ENCODE measurements at regions not wholly inside any gene's neighbourhood (a gene's known extent, or its start where the extent isn't known, plus 50 kb on each side); places are given as distances from the start of the nearest gene placed in this dataset.
"Not testable (repeated sequence)": the region's sequence is repeated elsewhere in the genome, so short reads cannot be mapped to it uniquely, and the experiment has no call there.

GRCh38 chr6:132025468-132025867 is 74.3 kb upstream of the CCN2 start:
- no peak for DNase-seq

GRCh38 chr6:132023490-132023889 is 72.3 kb upstream of the CCN2 start:
- DNase-seq = no peak

- no peak for DNase-seq
Observed at GRCh38 chr6:132021552-132022375, 70.6 kb upstream of the CCN2 start.

- DNase-seq = not testable (repeated sequence)
Observed at GRCh38 chr6:132020918-132021317, 69.7 kb upstream of the CCN2 start.

- no peak for DNase-seq
Observed at GRCh38 chr6:132020138-132020581, 69.0 kb upstream of the CCN2 start.

- no peak for DNase-seq
Observed at GRCh38 chr6:132019586-132019985, 68.4 kb upstream of the CCN2 start.

- DNase-seq = no peak
Observed at GRCh38 chr6:132017942-132018341, 66.8 kb upstream of the CCN2 start.

GRCh38 chr6:132016396-132016795 is 65.2 kb upstream of the CCN2 start:
- no peak for DNase-seq

- DNase-seq = no peak
Observed at GRCh38 chr6:132011582-132011981, 60.4 kb upstream of the CCN2 start.

- DNase-seq = no peak
Observed at GRCh38 chr6:132009175-132009574, 58.0 kb upstream of the CCN2 start.

- no peak for DNase-seq
Observed at GRCh38 chr6:132007474-132008190, 56.5 kb upstream of the CCN2 start.

GRCh38 chr6:132005178-132005577 is 54.0 kb upstream of the CCN2 start:
- DNase-seq = no peak

- no peak for DNase-seq
Observed at GRCh38 chr6:132004668-132005067, 53.5 kb upstream of the CCN2 start.

- DNase-seq = no peak
Observed at GRCh38 chr6:132003516-132004178, 52.5 kb upstream of the CCN2 start.
